ENCODE measurements at regions not wholly inside any gene's neighbourhood (a gene's known extent, or its start where the extent isn't known, plus 50 kb on each side); places are given as distances from the start of the nearest gene placed in this dataset.

GRCh38 chr11:116598556-116598955 is 174.2 kb downstream of the BUD13 start:
- no peak for DNase-seq

DNA sequence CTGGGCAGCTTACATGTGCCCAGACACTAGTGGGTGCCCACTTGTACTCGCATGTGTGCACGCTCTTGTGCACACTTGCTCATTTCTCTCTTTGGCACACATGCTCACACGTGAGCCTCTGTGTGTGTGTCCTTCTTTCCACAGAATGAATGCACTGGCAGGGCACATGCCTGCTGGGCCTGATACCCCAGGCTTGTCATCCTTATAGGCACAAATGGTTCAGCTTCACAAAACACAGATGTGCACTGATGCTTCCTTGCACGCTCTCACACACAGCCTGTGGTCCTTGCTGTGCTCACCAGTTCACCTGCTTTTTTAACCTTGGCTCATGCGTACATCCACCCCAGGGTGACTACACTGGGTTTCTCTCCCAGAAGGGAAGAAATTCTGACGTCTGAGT is 174.8 kb downstream of the BUD13 start:
- DNase-seq, result no peak

GRCh38 chr11:116596346-116597260 is 176.2 kb downstream of the BUD13 start:
- DNase-seq, result no peak

DNA sequence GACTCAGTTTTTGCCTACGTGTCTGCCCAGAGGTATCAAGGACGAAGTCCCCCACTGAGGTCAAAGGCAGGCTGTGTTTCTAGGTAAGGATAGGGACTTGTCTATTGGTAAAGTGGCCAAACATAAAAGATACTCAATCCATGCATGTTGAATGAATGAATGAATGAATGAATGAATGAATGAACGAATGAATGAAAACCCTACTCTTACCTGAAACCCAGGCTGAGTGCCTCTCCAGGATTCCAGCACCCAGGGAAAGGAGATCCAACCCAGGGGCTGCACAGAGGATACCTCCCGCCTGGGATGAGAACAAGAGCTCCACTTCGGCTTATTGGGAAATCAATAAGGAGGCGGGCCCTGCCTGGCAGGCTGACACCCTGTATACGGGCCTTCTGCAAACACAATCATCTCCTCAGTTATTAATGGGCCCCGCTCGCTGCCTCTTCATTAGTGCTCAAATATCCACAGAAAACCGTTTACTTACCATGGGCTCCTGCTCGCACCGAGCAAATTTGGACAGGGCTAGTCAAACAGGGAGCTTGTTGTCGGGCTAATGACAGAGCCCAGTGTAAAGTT is 177.4 kb downstream of the BUD13 start:
- DNase-seq, result no peak

- DNase-seq, result no peak
Measured at GRCh38 chr11:116590844-116591570, 181.8 kb downstream of the BUD13 start.

DNA sequence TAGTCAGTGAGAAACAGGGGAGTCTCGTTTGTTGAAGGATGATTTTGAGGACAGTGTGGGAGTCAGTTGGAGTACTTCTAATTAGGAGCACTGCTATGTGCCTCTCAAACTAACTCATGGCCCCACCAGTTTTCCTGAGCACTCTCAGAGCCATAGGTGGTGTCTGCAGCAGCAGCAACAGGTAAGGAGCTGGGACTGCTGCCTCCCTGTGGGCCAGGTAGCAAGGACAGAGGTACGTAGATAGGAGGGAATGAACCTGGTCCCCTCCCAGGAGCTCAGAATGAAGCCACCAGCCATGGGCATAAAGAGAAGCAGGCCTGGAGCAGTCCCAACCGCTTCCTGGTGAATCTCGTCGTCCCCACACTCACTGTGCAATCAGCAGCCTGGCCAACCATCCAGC is 183.4 kb downstream of the BUD13 start:
- DNase-seq, result no peak

DNA sequence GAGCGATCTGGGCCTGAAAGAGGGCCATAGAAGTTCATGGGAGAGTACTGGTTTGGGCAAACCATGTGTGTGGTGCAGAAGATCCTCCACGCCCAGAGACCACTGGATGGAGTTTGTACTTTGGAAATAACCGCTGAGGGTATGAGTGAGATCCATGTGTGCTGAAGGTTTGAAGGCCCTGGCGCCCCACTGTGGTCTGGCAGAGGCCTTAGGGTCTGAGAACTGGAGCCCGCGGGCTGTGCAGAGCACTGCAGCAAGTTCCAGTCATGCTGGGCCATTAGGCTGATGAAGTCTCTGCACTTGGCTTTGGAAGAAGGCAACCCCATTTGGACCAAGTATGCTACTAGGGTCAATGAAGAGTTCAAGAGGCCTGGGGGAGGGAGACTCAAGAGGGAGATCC is 186.4 kb downstream of the BUD13 start:
- no peak for DNase-seq

DNA sequence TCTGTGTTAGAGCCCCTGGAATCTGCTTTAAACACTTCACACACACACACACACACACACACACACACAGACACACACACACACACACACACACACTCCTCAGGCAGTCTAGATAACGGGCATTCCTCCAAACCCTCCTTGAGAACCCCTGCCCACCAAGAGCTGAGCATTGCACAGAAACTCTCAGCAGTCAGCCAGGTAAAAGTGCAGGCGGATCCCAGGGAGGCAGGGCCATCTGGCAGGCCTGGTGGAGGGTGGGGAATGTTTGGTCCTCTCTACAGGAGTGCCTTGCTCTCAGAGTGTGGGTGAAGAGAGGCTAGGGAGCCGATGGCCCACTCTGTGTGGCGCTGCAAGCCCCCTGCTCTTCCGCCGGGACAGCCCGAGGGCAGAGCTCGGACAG is 190.2 kb downstream of the BUD13 start:
- no peak for DNase-seq

- no peak for DNase-seq
Measured at GRCh38 chr11:116581349-116581748, 191.4 kb downstream of the BUD13 start.

GRCh38 chr11:116580799-116581198 is 192.0 kb downstream of the BUD13 start:
- no peak for DNase-seq

DNA sequence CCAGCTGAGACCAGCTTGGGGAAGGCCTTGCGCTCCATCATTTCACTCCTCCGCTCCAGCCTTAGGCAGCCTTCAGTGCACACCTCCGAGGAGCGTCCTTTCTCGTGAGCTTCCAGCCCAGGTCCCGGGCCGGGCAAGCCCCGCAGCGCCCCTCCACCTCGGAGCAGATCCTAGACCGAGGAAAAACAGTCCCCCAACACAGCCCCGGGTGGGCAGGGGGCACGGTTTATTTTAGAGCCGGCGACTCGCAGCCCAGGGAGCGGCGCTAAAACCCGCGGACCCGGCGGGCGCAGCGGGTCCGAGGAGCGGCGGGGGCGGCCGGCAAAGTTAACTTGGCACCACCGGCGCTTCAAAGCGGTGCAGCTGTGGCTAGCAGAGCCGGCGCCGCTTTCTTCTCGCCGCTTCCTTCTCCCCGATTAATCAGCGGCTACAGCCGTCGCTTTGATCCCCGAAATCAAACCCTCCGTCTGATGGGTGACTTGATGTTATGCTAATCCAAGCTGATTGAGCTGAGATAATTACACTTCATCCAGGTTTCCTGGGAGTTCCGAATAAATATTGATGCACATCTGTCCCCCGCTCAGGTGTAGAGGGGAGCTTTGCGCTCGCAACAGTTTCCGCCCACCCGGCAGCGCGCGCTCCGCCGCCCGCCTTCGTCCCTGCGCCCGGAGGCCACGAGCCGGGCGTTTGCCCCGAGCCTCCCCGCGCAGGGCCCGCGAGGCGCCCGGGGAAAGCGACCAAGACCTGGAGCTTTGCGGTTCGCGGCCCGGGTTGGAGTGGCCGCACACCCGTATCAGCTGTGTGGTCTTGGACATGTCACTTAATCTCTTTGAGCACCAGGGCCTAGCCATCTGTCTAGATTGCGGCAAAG is 192.7 kb downstream of the BUD13 start:
- no peak for DNase-seq

GRCh38 chr11:116579031-116579653 is 193.6 kb downstream of the BUD13 start:
- DNase-seq, result peak; percentile 0

DNA sequence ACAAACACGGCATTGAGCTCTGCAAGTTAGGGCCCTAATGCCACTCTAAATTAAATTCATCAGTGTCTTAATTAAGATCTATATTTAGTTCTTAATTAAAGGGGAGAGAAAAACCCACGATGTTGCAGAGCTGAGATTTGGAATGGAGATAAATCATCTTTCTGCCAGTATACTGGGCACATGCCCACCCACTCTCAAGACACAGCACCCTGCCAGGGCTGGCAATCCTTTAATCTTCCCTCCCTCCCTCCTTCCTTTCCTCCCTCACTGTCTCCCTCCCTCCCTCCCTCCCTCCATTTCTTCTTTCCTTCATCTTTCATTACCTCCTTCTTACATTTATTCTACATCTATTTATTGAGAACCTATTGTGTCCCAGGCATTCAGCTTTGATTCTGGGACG is 194.8 kb downstream of the BUD13 start:
- DNase-seq, result no peak

- DNase-seq, result no peak
Measured at GRCh38 chr11:116577273-116577672, 195.5 kb downstream of the BUD13 start.

DNA sequence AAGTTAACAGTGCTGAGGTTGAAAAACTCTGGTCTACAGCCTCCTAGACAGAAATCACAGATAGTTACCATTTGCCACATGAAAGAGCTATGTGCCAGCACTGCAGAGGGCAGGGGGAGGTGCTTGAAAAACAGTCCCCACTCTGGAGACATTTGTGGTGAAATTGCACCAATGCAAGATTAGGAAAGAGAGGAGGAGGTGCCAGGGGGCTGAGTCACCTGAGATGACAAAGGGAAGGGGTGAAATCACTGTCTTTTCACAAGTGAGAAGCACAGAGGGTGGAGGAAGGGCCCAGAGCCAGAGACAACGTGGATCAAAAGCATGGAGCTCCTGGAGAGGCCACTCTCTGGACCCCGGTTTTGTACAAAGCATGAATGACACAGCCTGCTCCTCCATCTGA is 196.3 kb downstream of the BUD13 start:
- DNase-seq, result no peak

- DNase-seq, result no peak
Measured at GRCh38 chr11:116567721-116568242, 205.0 kb downstream of the BUD13 start.

- no peak for DNase-seq
Measured at GRCh38 chr11:116563712-116564047, 209.1 kb downstream of the BUD13 start.

- DNase-seq, result no peak
Measured at GRCh38 chr11:116563028-116563711, 209.6 kb downstream of the BUD13 start.

DNA sequence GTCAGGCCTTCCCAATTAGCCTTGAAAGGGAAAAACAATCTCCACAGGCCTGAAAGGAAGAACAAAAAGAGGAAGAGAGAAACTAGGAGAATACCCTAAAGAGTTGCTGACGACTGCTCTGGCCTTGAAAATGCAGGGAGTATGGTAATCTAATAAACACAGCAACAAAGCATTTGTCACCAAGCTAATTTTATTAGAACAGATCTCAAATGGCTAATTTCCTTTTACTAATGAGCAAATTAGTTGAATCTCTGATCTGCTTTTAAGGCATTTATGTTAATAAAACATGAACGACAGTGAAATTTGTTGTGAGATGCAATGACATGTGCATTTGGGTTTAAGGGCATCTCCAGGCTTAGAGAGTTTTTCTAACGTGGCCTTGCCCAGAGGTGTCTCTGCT is 212.2 kb downstream of the BUD13 start:
- DNase-seq, result no peak

DNA sequence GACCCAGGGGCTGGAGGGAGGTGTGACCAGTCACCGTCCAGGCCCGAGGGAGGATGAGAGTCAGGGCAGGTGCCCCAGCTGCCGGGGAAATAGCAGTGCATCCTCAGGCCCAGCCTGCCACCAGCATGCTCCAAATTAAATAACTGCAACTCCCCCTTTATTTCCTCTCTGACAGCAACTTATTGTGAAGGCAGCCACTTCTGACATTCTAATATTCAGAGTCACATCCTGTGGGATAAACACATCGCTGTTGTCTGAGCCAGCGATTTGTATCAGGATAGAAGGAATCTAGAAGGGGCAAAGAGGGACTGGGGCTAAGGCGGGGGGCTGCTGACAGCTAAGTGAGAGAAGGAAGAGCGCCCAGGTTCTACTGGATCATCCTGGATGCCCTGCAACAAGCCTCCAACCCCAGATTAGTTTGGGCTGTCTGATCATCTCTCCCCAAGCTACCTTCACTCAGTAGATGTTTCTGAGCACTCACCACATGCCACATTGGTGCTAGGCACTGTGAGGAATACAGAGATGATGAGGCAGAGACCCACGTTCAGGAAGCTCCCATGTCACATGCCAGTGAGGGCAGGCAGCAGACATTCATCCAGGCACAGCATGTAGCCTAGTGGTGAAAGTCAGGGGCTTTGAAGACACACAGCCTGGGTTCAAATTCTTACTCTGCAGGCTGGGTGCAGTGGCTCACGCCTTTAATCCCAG is 214.1 kb downstream of the BUD13 start:
- DNase-seq, result no peak

Data from skin of body (tissue), 1 donor.